Loucy (cell line): ENCODE measurements at regions not wholly inside any gene's neighbourhood (a gene's known extent, or its start where the extent isn't known, plus 50 kb on each side); places are given as distances from the start of the nearest gene placed in this dataset.

Experiments used
- H2AFZ ChIP-seq: fragments of 200-600 bp; sonication (generic); 2 replicates; pipeline ENCODE4 v1.6.0; 2016; ENCODE audit warnings: antibody characterized with exemption, mild to moderate bottlenecking, low read length, moderate library complexity
- H3F3A ChIP-seq: fragments of 200-600 bp; 2 replicates; pipeline ENCODE4 v1.6.0; 2016; ENCODE audit warnings: antibody characterized with exemption, low read depth, mild to moderate bottlenecking
- H3K27me3 ChIP-seq: fragments of 200-600 bp; sonication (generic); 2 replicates; pipeline ENCODE4 v1.6.1; 2014; ENCODE audit warnings: low read length, mild to moderate bottlenecking; ENCODE audit not compliant: insufficient read depth, poor library complexity, severe bottlenecking
- H3K36me3 ChIP-seq: fragments of 200-600 bp; sonication (generic); 2 replicates; pipeline ENCODE4 v1.6.1; 2016; ENCODE audit warnings: low read length; ENCODE audit not compliant: insufficient read depth
- H3K4me1 ChIP-seq: fragments of 200-600 bp; sonication (generic); 2 replicates; pipeline ENCODE4 v1.5.1; 2014; ENCODE audit warnings: low read length, mild to moderate bottlenecking; ENCODE audit not compliant: insufficient read depth, poor library complexity, severe bottlenecking
- H3K4me2 ChIP-seq: fragments of 200-600 bp; sonication (generic); 2 replicates; pipeline ENCODE4 v1.6.0; 2014; ENCODE audit warnings: antibody characterized with exemption, low read length, low read depth, mild to moderate bottlenecking; ENCODE audit not compliant: poor library complexity, severe bottlenecking
- H3K4me3 ChIP-seq: fragments of 200-600 bp; sonication (generic); 2 replicates; pipeline ENCODE4 v1.5.1; 2014; ENCODE audit warnings: low read length, mild to moderate bottlenecking, mixed read lengths; ENCODE audit not compliant: poor library complexity, severe bottlenecking
- H3K79me2 ChIP-seq: fragments of 200-600 bp; sonication (generic); 2 replicates; pipeline ENCODE4 v1.6.1; 2014; ENCODE audit warnings: low read length; ENCODE audit not compliant: insufficient read depth
- H3K9ac ChIP-seq: fragments of 200-600 bp; sonication (generic); 2 replicates; pipeline ENCODE4 v1.6.0; 2014; ENCODE audit warnings: mild to moderate bottlenecking, low read depth, low read length, moderate library complexity; ENCODE audit not compliant: poor library complexity, severe bottlenecking
- H3K9me2 ChIP-seq: fragments of 200-600 bp; sonication (generic); replicated peaks from 2 replicates; pipeline ENCODE4 v1.6.1; 2016; ENCODE audit warnings: low read depth, low read length, mixed read lengths
- H3K9me3 ChIP-seq: fragments of 200-600 bp; sonication (generic); 2 replicates; pipeline ENCODE4 v1.6.1; 2014; ENCODE audit warnings: mild to moderate bottlenecking, antibody characterized with exemption, low read length, low read depth; ENCODE audit not compliant: insufficient read depth
- H4K20me1 ChIP-seq: fragments of 200-600 bp; sonication (generic); 2 replicates; pipeline ENCODE4 v1.6.0; 2014; ENCODE audit warnings: antibody characterized with exemption, low read length, mild to moderate bottlenecking; ENCODE audit not compliant: insufficient read depth, poor library complexity, severe bottlenecking
- CTCF ChIP-seq: fragments of 200-600 bp; sonication (generic); conservative IDR thresholded peaks from 2 replicates; pipeline ENCODE4 v1.5.1; 2014; ENCODE audit warnings: mild to moderate bottlenecking, antibody characterized with exemption, low read length
- EZH2phosphoT487 ChIP-seq: fragments of 200-600 bp; IDR thresholded peaks from 2 replicates; pipeline ENCODE4 v1.6.1; 2018; ENCODE audit warnings: antibody characterized with exemption, mild to moderate bottlenecking, moderate library complexity, borderline replicate concordance

GRCh38 chr9:1530696-1531095 lies 480.5 kb downstream of the DMRT2 start:
- Histone ChIP-seq H3K36me3 (no peaks in the 10 kb centered on the region), H3K27me3 (no peaks in the 10 kb centered on the region), H3K9me2 (no peaks in the 10 kb centered on the region), H2AFZ (no peak overlapping the region), H3K4me3 (no peak overlapping the region), H3K9me3 (no peaks in the 10 kb centered on the region), H3K4me2 (no peak overlapping the region), H3K9ac (no peak overlapping the region), H3K4me1 (no peaks in the 10 kb centered on the region), H3F3A (no peaks in the 10 kb centered on the region), H3K79me2 (no peaks in the 10 kb centered on the region), H4K20me1 (no peaks in the 10 kb centered on the region)
- TF ChIP-seq CTCF (no peak), EZH2phosphoT487 (no peak)

- H3K4me1 ChIP-seq = no peaks in the 10 kb centered on the region
- no peaks in the 10 kb centered on the region for H3K79me2 ChIP-seq
- no peaks in the 10 kb centered on the region for H3K36me3 ChIP-seq
- no peaks in the 10 kb centered on the region for H3K9me2 ChIP-seq
- no peaks in the 10 kb centered on the region for H4K20me1 ChIP-seq
- no peak overlapping the region for H2AFZ ChIP-seq
- H3K9ac ChIP-seq = no peak overlapping the region
- no peak overlapping the region for H3K4me2 ChIP-seq
- no peaks in the 10 kb centered on the region for H3F3A ChIP-seq
- H3K4me3 ChIP-seq = no peak overlapping the region
- no peaks in the 10 kb centered on the region for H3K9me3 ChIP-seq
- TF ChIP-seq CTCF (no peak), EZH2phosphoT487 (no peak)
- H3K27me3 ChIP-seq = no peaks in the 10 kb centered on the region
Observed at GRCh38 chr9:1531424-1531823, 481.3 kb downstream of the DMRT2 start.

GRCh38 chr9:1532171-1532570 lies 482.0 kb downstream of the DMRT2 start:
- no peaks in the 10 kb centered on the region for H3K9me2 ChIP-seq
- H3K4me1 ChIP-seq = no peaks in the 10 kb centered on the region
- H3K9me3 ChIP-seq = no peaks in the 10 kb centered on the region
- no peak overlapping the region for H3K4me3 ChIP-seq
- H3K36me3 ChIP-seq = no peaks in the 10 kb centered on the region
- no peak overlapping the region for H2AFZ ChIP-seq
- no peaks in the 10 kb centered on the region for H3F3A ChIP-seq
- no peak overlapping the region for H3K4me2 ChIP-seq
- no peak for TF ChIP-seq EZH2phosphoT487
- TF ChIP-seq CTCF = no peak
- no peak overlapping the region for H3K9ac ChIP-seq
- H3K79me2 ChIP-seq = no peaks in the 10 kb centered on the region
- no peaks in the 10 kb centered on the region for H3K27me3 ChIP-seq
- no peaks in the 10 kb centered on the region for H4K20me1 ChIP-seq
